Thoracic aorta (tissue), 2 donors: ENCODE measurements at regions not wholly inside any gene's neighbourhood (a gene's known extent, or its start where the extent isn't known, plus 50 kb on each side); places are given as distances from the start of the nearest gene placed in this dataset.

Experiments
- ATAC-seq: fragments of 150-250 bp; one replicate; pipeline ENCODE4 v1.8.0; 2017; ENCODE audit warnings: low read depth; ENCODE audit not compliant: insufficient number of reproducible peaks, low FRiP score
- DNase-seq: peaks from one replicate; pipeline ENCODE4 v3.0.0-alpha.2; 2020; ENCODE audit warnings: low spot score
- H3K27ac ChIP-seq, 2 donors: fragments of 200-600 bp; sonication (generic); 1 replicate in 1 of 2; 2 replicates in 1 of 2; pipeline ENCODE4 v1.5.1; 2016; ENCODE audit warnings: mild to moderate bottlenecking in 2 of 2, moderate library complexity in 2 of 2
- H3K27me3 ChIP-seq: fragments of 200-600 bp; sonication (generic); replicated peaks from 2 replicates; pipeline ENCODE4 v1.6.0; 2016; ENCODE audit warnings: mild to moderate bottlenecking; ENCODE audit not compliant: insufficient read depth
- H3K36me3 ChIP-seq: fragments of 200-600 bp; sonication (generic); one replicate; pipeline ENCODE4 v1.5.1; 2016
- H3K4me1 ChIP-seq, 2 donors: fragments of 200-600 bp; sonication (generic); 1 replicate in 1 of 2; 2 replicates in 1 of 2; pipeline versions ENCODE4 v1.5.1 to v1.6.0; 2016; ENCODE audit warnings: low read depth in 2 of 2, mild to moderate bottlenecking in 1 of 2; ENCODE audit not compliant: control insufficient read depth in 1 of 2
- H3K4me3 ChIP-seq: fragments of 200-600 bp; sonication (generic); 2 replicates; pipeline ENCODE4 v1.5.1; 2016; ENCODE audit warnings: mild to moderate bottlenecking
- H3K9me3 ChIP-seq: fragments of 200-600 bp; sonication (generic); 2 replicates; pipeline ENCODE4 v1.5.1; 2016
- CTCF ChIP-seq: fragments of 200-600 bp; sonication (generic); IDR thresholded peaks from one replicate; pipeline ENCODE4 v1.5.1; 2019; ENCODE audit warnings: antibody characterized with exemption

- TF ChIP-seq CTCF, result no peak
- no peak for DNase-seq
- no peak overlapping the region for H3K4me3 ChIP-seq
These were observed 252.8 kb downstream of the REEP3 start for GRCh38 chr10:63773962-63774361.

GRCh38 chr10:63780101-63780500, 258.9 kb downstream of the REEP3 start:
- no peak for ATAC-seq
- no peak for DNase-seq
- Histone ChIP-seq H3K27ac (no peak overlapping the region), H3K27me3 (no peaks in the 10 kb centered on the region), H3K4me1 (peaks cover 0 to 12% of the 10 kb centered on the region in 2 donors), H3K36me3 (no peaks in the 10 kb centered on the region), H3K9me3 (no peaks in the 10 kb centered on the region), H3K4me3 (no peak overlapping the region)
- no peak for TF ChIP-seq CTCF

More at GRCh38 chr10:63773962-63774361, 252.8 kb downstream of the REEP3 start:
- H3K27me3 ChIP-seq, result no peaks in the 10 kb centered on the region
- H3K36me3 ChIP-seq, result no peaks in the 10 kb centered on the region
- no peaks in the 10 kb centered on the region for H3K9me3 ChIP-seq
- no peak overlapping the region for H3K27ac ChIP-seq
- ATAC-seq, result no peak
- H3K4me1 ChIP-seq, result peaks cover 4 to 18% of the 10 kb centered on the region in 2 donors

- no peak for TF ChIP-seq CTCF
- no peaks in the 10 kb centered on the region for H3K9me3 ChIP-seq
- H3K4me1 ChIP-seq, result peaks cover 0 to 4% of the 10 kb centered on the region in 2 donors
- H3K4me3 ChIP-seq, result no peak overlapping the region
- H3K36me3 ChIP-seq, result no peaks in the 10 kb centered on the region
- DNase-seq, result no peak
- H3K27ac ChIP-seq, result no peak overlapping the region
- ATAC-seq, result no peak
- H3K27me3 ChIP-seq, result no peaks in the 10 kb centered on the region
These were observed 260.0 kb downstream of the REEP3 start for GRCh38 chr10:63781226-63781625.

- ATAC-seq, result no peak
- no peak for DNase-seq
- Histone ChIP-seq H3K36me3 (no peaks in the 10 kb centered on the region), H3K27ac (no peak overlapping the region), H3K27me3 (no peaks in the 10 kb centered on the region), H3K9me3 (no peaks in the 10 kb centered on the region), H3K4me1 (no peaks in the 10 kb centered on the region), H3K4me3 (no peak overlapping the region)
- no peak for TF ChIP-seq CTCF
These were observed 262.7 kb downstream of the REEP3 start for GRCh38 chr10:63783882-63784281.

GRCh38 chr10:63788152-63788821, 267.1 kb downstream of the REEP3 start:
- Histone ChIP-seq H3K27ac (no peak overlapping the region), H3K4me1 (no peaks in the 10 kb centered on the region), H3K9me3 (no peaks in the 10 kb centered on the region), H3K36me3 (no peaks in the 10 kb centered on the region), H3K27me3 (no peaks in the 10 kb centered on the region), H3K4me3 (no peak overlapping the region)
- no peak for TF ChIP-seq CTCF
- no peak for DNase-seq
- no peak for ATAC-seq
